ENCODE measurements at regions not wholly inside any gene's neighbourhood (a gene's known extent, or its start where the extent isn't known, plus 50 kb on each side); places are given as distances from the start of the nearest gene placed in this dataset.

DNA sequence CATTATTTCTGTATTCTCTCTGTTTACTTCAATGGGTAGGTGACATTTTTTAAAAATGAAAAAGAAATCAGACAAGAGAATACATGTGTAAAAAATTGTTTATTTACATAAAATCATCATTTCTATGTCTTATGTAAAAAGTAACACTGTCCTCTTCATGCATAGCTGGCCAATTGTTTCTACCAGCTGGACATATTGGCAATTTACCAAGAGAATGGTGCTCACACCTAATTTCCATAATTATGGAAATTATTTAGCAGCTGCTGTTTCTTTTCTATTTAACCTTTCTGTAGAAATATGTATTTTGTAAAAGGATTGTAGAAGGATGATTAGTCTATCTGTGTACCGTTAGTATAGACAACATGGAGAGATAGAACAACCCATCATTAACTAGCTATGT, 791.9 kb downstream of the TRIB2 start:
- Histone ChIP-seq H3K27me3 (replicated peaks in 1 of 4; ENCODE audit: control extremely low read depth in 1 of 4, control insufficient read depth in 3 of 4, insufficient read depth in 4 of 4, low read length in 3 of 4) (no peaks in the 10 kb centered on the region), H3K4me1 (ENCODE audit: control insufficient read depth in 2 of 2, insufficient read depth in 2 of 2, low read length in 2 of 2) (no peaks in the 10 kb centered on the region), H3K9me3 (ENCODE audit: control extremely low read depth in 1 of 3, control insufficient read depth in 2 of 3, insufficient read depth in 1 of 3, low read length in 2 of 3) (no peaks in the 10 kb centered on the region), H3K4me2 (replicated peaks; ENCODE audit: low read depth, low read length, poor library complexity, severe bottlenecking) (no peak overlapping the region), H3K79me2 (ENCODE audit: control insufficient read depth, insufficient read depth, low read length) (no peaks in the 10 kb centered on the region), H3K27ac (ENCODE audit: low read length in 2 of 2) (no peak overlapping the region), H3K4me3 (ENCODE audit: control extremely low read depth in 1 of 5, extremely low read depth in 1 of 5, insufficient read depth in 1 of 5, low read depth in 2 of 5, low read length in 4 of 5) (no peak overlapping the region), H4K20me1 (ENCODE audit: control insufficient read depth, insufficient read depth, low read length, poor library complexity, severe bottlenecking) (no peaks in the 10 kb centered on the region), H3K36me3 (replicated peaks in 1 of 2; ENCODE audit: control extremely low read depth in 1 of 2, control insufficient read depth in 1 of 2, extremely low read depth in 1 of 2, insufficient read depth in 2 of 2, low read length in 1 of 2) (no peaks in the 10 kb centered on the region), H3K9ac (ENCODE audit: low read length) (no peak overlapping the region), H2AFZ (ENCODE audit: insufficient read depth, low read depth, low read length, poor library complexity, severe bottlenecking) (no peak overlapping the region)
- WGBS (ENCODE audit: insufficient coverage), result no CpG with 5 or more reads among the region's 1 CpG
- ATAC-seq (ENCODE audit: low read depth), result no peak
- Mint-ChIP-seq H3K9me3 (ENCODE audit: insufficient read depth) (no peaks in the 10 kb centered on the region), H3K4me3 (no peak overlapping the region), H3K4me1 (no peaks in the 10 kb centered on the region), H3K27ac (no peak overlapping the region), H3K27me3 (no peaks in the 10 kb centered on the region)
- no peak for TF ChIP-seq EZH2 (IDR thresholded peaks at IDR 0.05; ENCODE audit: borderline replicate concordance, insufficient read depth, low read depth, low read length, poor library complexity, severe bottlenecking)
- TF ChIP-seq, protein P1, sequence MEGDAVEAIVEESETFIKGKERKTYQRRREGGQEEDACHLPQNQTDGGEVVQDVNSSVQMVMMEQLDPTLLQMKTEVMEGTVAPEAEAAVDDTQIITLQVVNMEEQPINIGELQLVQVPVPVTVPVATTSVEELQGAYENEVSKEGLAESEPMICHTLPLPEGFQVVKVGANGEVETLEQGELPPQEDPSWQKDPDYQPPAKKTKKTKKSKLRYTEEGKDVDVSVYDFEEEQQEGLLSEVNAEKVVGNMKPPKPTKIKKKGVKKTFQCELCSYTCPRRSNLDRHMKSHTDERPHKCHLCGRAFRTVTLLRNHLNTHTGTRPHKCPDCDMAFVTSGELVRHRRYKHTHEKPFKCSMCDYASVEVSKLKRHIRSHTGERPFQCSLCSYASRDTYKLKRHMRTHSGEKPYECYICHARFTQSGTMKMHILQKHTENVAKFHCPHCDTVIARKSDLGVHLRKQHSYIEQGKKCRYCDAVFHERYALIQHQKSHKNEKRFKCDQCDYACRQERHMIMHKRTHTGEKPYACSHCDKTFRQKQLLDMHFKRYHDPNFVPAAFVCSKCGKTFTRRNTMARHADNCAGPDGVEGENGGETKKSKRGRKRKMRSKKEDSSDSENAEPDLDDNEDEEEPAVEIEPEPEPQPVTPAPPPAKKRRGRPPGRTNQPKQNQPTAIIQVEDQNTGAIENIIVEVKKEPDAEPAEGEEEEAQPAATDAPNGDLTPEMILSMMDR (IDR thresholded peaks at IDR 0.05), result no peak
- ChIA-PET CTCF (no interaction called here), POLR2A (no interaction called here)
- no peak for DNase-seq
- intact Hi-C loops (cut with micrococcal nuclease), result no loop called here

DNA sequence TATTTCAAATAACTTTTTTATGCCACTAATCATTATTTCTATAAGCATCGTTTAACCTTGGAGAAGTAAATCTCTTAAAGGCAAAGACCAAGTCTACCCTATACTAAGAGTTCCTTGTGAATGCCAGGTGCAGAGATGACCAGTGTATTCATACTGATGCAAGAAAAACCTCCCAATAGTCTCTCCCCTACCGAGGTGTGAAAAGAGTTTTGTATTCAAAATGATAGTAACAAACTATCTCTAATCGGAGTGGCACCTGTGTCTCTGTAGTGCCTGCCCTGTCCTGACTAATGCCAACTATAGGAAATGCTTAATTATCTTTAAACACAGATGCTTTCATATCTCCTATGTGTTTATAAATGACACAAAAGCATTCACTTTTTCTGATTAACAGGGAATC, 798.5 kb downstream of the TRIB2 start:
- ATAC-seq (ENCODE audit: low read depth) (no peak), DNase-seq (no peak)
- Histone ChIP-seq H3K9ac (ENCODE audit: low read length) (no peak overlapping the region), H3K9me3 (ENCODE audit: control extremely low read depth in 1 of 3, control insufficient read depth in 2 of 3, insufficient read depth in 1 of 3, low read length in 2 of 3) (no peaks in the 10 kb centered on the region), H3K79me2 (ENCODE audit: control insufficient read depth, insufficient read depth, low read length) (no peaks in the 10 kb centered on the region), H3K4me1 (ENCODE audit: control insufficient read depth in 2 of 2, insufficient read depth in 2 of 2, low read length in 2 of 2) (no peaks in the 10 kb centered on the region), H3K4me2 (replicated peaks; ENCODE audit: low read depth, low read length, poor library complexity, severe bottlenecking) (no peak overlapping the region), H3K27ac (ENCODE audit: low read length in 2 of 2) (no peak overlapping the region), H3K27me3 (replicated peaks in 1 of 4; ENCODE audit: control extremely low read depth in 1 of 4, control insufficient read depth in 3 of 4, insufficient read depth in 4 of 4, low read length in 3 of 4) (no peaks in the 10 kb centered on the region), H2AFZ (ENCODE audit: insufficient read depth, low read depth, low read length, poor library complexity, severe bottlenecking) (no peak overlapping the region), H3K36me3 (replicated peaks in 1 of 2; ENCODE audit: control extremely low read depth in 1 of 2, control insufficient read depth in 1 of 2, extremely low read depth in 1 of 2, insufficient read depth in 2 of 2, low read length in 1 of 2) (no peaks in the 10 kb centered on the region), H3K4me3 (ENCODE audit: control extremely low read depth in 1 of 5, extremely low read depth in 1 of 5, insufficient read depth in 1 of 5, low read depth in 2 of 5, low read length in 4 of 5) (no peak overlapping the region), H4K20me1 (ENCODE audit: control insufficient read depth, insufficient read depth, low read length, poor library complexity, severe bottlenecking) (no peaks in the 10 kb centered on the region)
- no peaks in the 10 kb centered on the region for H3K27me3 Mint-ChIP-seq
- no peak for TF ChIP-seq EZH2 (IDR thresholded peaks at IDR 0.05; ENCODE audit: borderline replicate concordance, insufficient read depth, low read depth, low read length, poor library complexity, severe bottlenecking)
- TF ChIP-seq, protein P1 (IDR thresholded peaks at IDR 0.05), result no peak
- H3K27ac Mint-ChIP-seq, result no peak overlapping the region
- H3K9me3 Mint-ChIP-seq (ENCODE audit: insufficient read depth), result peaks cover 1% of the 10 kb centered on the region
- intact Hi-C loops (cut with micrococcal nuclease), result no loop called here
- POLR2A ChIA-PET, result no interaction called here
- no peak overlapping the region for H3K4me3 Mint-ChIP-seq
- no CpG with 5 or more reads among the region's 3 CpGs for WGBS (ENCODE audit: insufficient coverage)
- CTCF ChIA-PET, result no interaction called here
- H3K4me1 Mint-ChIP-seq, result no peaks in the 10 kb centered on the region

All from B cell (primary cell).